Medulla oblongata (tissue), 1 donor: ENCODE measurements at regions not wholly inside any gene's neighbourhood (a gene's known extent, or its start where the extent isn't known, plus 50 kb on each side); places are given as distances from the start of the nearest gene placed in this dataset.

Experiments used
- DNase-seq: peaks from one replicate; pipeline ENCODE4 v3.0.0-alpha.2; 2015; ENCODE audit errors: extremely low spot score

DNA sequence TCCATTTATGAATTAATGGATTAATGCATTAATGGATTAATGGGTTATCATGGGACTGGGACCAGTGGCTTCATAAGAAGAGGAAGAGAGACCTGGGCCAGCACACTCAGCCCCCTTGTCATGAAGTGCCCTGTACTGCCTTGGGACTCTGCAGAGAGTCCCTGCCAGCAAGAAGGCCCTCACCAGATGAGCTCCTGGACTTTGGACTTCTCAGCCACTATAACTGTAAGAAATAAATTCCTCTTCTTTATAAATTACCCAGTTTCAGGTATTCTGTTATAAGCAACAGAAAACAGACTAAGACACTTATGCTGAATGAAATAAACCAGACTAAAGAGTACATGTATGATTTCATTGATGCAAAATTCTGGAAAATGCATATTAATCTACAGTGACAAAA, 119.4 kb upstream of the MSX1 start:
- no peak for DNase-seq

- DNase-seq, result no peak
Measured at GRCh38 chr4:4735870-4736269, 123.6 kb upstream of the MSX1 start.

GRCh38 chr4:4735136-4735750, 124.2 kb upstream of the MSX1 start:
- DNase-seq, result no peak

- no peak for DNase-seq
Measured at GRCh38 chr4:4734425-4734824, 125.0 kb upstream of the MSX1 start.

DNA sequence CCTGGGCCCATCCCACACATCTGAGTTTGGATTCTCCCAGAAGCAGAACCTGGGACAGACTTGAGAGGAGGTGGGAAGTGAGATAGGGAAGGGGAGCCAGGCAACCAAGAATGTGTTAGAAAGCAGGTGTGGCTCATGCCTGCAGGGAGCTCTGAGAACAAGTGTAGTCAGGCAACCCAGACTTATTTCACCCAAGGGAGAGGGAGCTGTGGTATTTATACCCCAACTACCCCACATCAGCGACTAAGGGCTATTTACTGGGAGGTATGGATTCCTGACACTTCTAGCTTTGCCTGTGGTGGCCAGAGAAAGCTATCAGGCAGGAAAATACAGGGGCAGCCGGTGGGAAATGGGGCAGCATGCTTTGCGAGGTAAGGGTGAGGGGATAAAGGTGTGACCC, 125.8 kb upstream of the MSX1 start:
- DNase-seq, result no peak

DNA sequence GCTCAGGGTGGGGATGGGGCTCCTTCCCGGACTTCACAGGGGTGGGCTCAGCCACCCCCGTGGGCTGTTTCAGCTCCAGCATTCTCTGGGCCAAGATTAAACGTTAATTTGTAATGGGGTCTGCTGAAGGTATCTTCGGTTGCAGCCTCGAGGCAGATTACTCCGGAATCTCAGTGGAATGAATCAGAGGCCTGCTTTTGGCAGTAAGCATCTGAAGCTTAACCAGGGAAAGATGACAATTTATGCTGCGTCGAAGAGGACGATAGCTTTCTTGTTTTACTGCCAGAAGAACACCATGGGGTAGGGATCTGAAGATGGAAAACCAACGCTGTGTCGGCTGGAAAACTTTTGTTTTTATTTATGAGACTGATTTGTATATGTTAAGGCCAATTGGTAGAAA, 129.2 kb upstream of the MSX1 start:
- DNase-seq, result no peak

DNA sequence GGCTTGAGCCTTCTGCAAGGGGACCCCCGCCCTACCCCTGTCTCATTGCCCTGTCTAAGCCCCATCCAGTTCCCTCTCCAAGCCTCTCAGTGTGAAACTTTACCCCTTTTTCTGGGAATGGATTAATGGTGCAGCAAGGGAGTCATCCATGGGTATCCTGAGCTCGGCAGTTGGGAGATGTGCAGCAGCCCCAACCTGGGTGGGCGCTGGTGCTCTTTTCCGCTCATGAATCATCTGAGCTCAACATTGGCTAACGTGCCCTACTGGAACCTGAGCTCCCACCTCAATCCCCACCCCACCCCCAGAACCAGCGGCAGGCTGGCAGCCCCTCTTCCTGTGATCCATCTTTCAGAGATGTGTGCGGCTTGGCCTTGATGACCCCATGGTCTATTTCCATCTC, 130.3 kb upstream of the MSX1 start:
- DNase-seq, result no peak

DNA sequence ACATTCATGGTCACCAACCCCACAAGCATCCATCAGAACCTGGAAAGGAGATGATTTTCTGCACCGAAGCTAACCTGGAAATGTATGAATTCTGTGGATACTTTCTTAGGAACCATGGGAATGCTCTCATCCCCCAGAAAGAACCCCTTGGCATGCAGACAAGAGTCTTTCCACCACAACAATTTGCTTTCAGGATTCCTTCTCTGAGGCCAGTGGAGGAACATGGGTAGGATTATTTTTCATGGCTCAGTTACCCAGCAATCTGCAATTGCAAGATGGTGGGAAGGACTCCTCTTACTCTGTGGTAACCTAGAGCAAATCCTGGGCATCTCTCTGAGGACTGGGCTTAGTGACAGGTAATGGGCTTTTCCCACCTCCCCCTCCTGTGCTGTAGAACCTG, 131.9 kb upstream of the MSX1 start:
- DNase-seq, result no peak

- DNase-seq, result no peak
Measured at GRCh38 chr4:4726051-4726450, 133.4 kb upstream of the MSX1 start.

- DNase-seq, result no peak
Measured at GRCh38 chr4:4724321-4724720, 135.1 kb upstream of the MSX1 start.

- no peak for DNase-seq
Measured at GRCh38 chr4:4721636-4722035, 137.8 kb upstream of the MSX1 start.

DNA sequence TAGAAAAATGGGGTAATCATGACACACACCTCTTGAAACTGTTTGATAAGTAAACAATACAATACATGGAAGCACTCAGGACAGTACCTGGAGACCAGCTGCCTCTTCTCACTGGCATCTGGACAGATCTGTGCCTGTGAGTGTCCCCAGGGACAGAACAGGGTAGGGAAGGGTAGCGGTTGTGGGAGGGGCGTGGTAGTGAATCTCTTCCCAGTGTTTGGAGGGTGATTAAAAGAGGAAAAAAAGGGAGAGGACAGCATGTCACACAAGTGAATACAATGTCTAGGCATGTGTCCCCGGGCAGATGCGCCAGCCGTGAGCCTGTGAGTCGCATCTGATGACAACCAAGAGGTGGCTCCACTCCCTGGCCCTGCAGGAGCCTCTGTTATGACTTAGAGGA, 138.8 kb upstream of the MSX1 start:
- no peak for DNase-seq

DNA sequence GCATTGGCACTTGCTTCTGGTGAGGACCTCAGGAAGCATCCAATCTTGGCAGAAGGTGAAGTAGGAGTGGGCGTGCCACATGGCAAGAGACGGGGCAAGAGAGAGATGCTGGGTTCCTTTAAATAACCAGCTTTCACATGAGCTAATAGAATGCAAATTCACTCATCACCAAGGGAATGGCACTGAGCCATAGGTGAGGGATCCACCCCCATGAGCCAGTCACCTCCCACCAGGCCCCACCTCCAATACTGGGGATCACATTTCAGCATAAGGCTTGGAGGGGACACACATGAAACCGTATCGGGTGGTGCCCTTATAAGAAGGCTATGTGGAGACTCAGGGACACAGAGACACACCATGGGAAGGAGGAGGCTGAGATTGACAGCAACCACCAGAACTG, 140.0 kb upstream of the MSX1 start:
- no peak for DNase-seq

DNA sequence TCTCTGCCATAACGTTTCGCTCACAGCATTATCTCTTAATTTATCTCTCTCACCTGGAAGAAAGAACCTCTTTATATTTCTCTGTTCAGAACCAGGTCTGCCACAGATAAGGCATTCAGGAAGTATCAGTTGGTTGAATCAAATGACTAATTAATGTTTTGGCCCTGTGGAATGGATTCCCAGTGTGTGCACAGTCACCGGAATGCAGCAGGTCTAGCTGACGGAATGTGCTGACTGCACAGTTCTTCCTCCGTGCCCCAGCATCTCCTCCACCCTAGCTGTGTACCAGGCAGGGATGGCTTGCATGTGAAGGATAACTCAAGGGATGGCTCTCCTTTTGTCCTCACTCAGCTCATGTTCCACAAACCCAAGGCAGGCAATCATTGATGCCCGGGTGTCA, 141.8 kb upstream of the MSX1 start:
- no peak for DNase-seq

DNA sequence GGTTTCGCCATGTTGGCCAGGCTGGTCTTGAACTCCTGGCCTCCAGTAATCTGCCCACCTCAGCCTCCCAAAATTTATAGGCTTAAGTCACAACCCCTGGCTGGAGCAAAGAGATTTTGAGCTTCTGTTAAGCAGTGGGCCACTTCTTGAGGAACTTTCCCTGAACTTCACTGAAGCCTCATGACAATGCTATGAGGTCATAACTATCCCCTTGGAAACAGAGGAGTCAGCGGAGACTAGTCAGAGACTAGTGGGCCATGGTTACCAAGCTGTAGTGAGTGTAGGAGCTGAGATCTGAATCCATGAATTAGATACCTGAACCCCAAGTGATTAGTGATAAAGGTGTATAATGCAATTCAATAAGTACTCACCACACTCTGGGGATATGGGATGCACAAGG, 145.1 kb upstream of the MSX1 start:
- no peak for DNase-seq

DNA sequence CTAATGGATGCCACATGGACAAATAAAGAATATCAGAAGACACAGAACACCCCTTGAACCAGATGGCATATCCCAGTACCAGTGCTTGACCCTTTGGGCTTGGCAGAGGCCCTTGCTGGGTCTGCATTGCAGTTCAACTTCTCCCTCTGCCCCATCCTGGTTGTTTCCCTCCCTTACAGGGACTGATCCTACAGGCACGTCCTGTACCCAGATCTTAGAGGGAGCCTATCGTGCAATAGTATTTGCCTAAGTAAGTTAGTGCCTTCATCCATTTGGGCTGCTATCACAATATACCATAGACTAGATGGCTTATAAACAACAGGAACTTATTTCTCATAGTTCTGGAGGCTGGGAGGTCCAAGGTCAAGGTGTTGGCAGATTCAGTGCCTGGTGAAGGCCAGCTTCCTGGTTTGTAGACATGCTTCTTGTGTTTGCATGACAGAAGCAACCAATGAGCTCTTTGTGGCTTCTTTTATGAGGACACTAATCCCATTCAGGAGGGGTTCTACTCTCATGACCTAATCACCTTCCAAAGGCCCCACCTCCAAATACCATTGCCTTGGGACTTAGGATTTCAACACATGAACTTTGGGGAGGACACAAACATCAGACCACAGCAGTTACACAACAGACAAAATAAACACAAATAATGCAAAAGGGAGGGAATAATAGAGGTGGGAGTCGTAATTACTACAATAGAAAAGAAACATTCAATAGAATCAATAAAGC, 146.5 kb upstream of the MSX1 start:
- no peak for DNase-seq

GRCh38 chr4:4711902-4712301, 147.6 kb upstream of the MSX1 start:
- no peak for DNase-seq

- DNase-seq, result no peak
Measured at GRCh38 chr4:4709736-4710135, 149.7 kb upstream of the MSX1 start.

DNA sequence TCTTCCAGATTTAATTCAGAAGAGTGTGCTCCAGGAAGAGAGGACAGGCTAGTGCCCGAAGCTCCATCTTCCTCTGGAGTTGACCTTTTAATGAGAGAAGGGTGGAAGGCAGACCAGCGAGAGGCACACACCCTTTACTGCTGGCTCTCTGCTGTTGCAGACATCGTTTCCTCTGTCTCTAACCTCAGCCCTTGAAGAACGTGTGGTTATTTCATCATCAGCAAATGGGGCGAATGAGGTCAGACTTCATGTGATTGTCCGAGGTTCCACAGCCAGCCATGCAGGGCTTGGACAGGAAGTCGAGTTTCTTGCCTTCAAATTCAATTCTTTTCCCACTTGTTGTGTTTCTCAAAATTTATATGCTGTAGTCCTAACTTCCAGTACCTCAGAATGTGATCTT, 155.2 kb upstream of the MSX1 start:
- no peak for DNase-seq

DNA sequence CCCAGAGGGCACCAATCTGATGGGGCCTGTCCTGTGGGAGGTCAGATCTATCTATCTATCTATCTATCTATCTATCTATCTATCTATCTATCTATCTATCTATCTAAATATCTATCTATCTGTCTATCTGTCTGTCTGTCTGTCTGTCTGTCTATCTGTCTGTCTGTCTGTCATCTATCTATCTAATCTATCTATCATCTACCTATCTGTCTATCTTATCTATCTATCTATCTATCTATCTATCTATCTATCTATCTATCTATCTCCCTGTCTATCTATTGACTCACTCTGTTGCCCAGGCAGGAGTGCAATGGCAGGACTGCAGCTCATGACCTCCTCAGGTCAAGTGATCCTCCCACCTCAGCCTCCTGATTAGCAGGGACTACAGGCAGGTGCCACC, 155.7 kb upstream of the STX18 start:
- no peak for DNase-seq

DNA sequence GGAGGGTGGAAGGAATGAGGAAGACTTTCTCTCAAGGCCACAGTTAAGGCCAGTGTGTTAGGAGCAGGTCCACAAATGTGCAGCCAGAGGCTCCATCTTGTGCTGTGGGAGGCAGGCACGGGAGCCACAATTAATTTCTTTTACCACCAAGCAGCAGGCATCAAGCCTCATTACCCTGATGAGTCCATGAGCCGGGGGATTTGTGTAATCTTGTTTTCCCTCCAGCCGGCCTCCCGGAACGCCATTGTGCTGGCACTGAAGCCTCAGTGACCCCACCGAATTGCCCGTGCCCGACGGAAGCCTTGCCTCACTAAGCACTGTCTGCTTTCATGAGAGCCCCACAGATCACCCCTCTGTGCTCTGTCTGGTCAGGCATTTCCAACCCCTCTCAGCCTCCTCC, 154.7 kb upstream of the STX18 start:
- DNase-seq, result no peak

DNA sequence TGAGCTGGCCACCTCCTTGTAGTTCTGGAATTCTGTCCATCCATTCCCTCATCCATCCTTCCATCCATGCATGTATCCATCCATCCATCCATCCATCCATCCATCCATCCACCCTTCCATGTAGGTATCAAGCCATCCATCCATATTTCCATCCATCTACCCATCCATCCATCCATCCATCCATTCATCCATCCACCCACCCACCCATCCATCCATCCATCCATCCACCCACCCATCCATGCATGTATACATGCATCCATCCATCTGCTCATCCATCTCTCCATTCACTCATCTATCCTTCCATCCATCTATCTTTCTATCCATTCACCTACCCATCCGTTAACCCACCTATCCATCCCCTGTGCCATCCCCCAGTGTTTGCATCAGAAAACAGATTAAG, 153.6 kb upstream of the STX18 start:
- no peak for DNase-seq

- DNase-seq, result no peak
Measured at GRCh38 chr4:4694827-4695226, 153.0 kb upstream of the STX18 start.

GRCh38 chr4:4694296-4694772, 152.5 kb upstream of the STX18 start:
- DNase-seq, result peak; percentile 61
